Activated naive CD4-positive, alpha-beta T cell treated with anti-CD3 and anti-CD28 coated beads, Interleukin-2, amount 10 ng/mL, durations not matched to agents 7 days and 5 days (primary cell): ENCODE measurements at regions not wholly inside any gene's neighbourhood (a gene's known extent, or its start where the extent isn't known, plus 50 kb on each side); places are given as distances from the start of the nearest gene placed in this dataset.

Experiments
- CTCF ChIA-PET: fragments of 350-600 bp; sonication (Branson Sonifier 250); formaldehyde crosslinking; loops from one replicate; lab custom pipeline; 2021; ENCODE audit warnings: antibody characterized with exemption; lab: Charles Lee
- DNase-seq: peaks from one replicate; pipeline ENCODE4 v3.0.0-alpha.2; 2020
- H3K27ac Mint-ChIP-seq: one replicate; pipeline ENCODE4 v1.8.0; 2021; ENCODE audit warnings: mild to moderate bottlenecking, moderate library complexity, mixed read lengths
- H3K27me3 Mint-ChIP-seq: one replicate; pipeline ENCODE4 v1.8.0; 2021; ENCODE audit warnings: mild to moderate bottlenecking, mixed read lengths
- H3K36me3 Mint-ChIP-seq: one replicate; pipeline ENCODE4 v1.8.0; 2021; ENCODE audit warnings: mixed read lengths
- H3K4me1 Mint-ChIP-seq: one replicate; pipeline ENCODE4 v1.8.0; 2021; ENCODE audit warnings: mixed read lengths
- H3K4me3 Mint-ChIP-seq: one replicate; pipeline ENCODE4 v1.8.0; 2021; ENCODE audit warnings: mild to moderate bottlenecking, moderate library complexity, mixed read lengths
- H3K9me3 Mint-ChIP-seq: one replicate; pipeline ENCODE4 v1.8.0; 2021; ENCODE audit warnings: mixed read lengths

GRCh38 chr15:61721418-61721817, 338.8 kb downstream of the VPS13C start:
- no peaks in the 10 kb centered on the region for H3K9me3 Mint-ChIP-seq
- no peak overlapping the region for H3K27ac Mint-ChIP-seq
- no peak for DNase-seq
- no peak overlapping the region for H3K4me3 Mint-ChIP-seq
- H3K36me3 Mint-ChIP-seq: no peaks in the 10 kb centered on the region
- no peaks in the 10 kb centered on the region for H3K4me1 Mint-ChIP-seq
- H3K27me3 Mint-ChIP-seq: peaks cover 4% of the 10 kb centered on the region
- CTCF ChIA-PET: no interaction called here

GRCh38 chr15:61720197-61720704, 340.0 kb downstream of the VPS13C start:
- Mint-ChIP-seq H3K27ac (no peak overlapping the region), H3K4me3 (no peak overlapping the region)

GRCh38 chr15:61715082-61715481, 345.2 kb downstream of the VPS13C start:
- Mint-ChIP-seq H3K4me1 (no peaks in the 10 kb centered on the region), H3K27me3 (peaks cover 4% of the 10 kb centered on the region), H3K9me3 (no peaks in the 10 kb centered on the region), H3K4me3 (no peak overlapping the region), H3K27ac (no peak overlapping the region), H3K36me3 (no peaks in the 10 kb centered on the region)
- DNase-seq: no peak
- CTCF ChIA-PET: no interaction called here

More at GRCh38 chr15:61720197-61720704, 340.0 kb downstream of the VPS13C start:
- CTCF ChIA-PET: no interaction called here
- DNase-seq: no peak
- Mint-ChIP-seq H3K27me3 (peaks cover 4% of the 10 kb centered on the region), H3K4me1 (no peaks in the 10 kb centered on the region), H3K9me3 (no peaks in the 10 kb centered on the region), H3K36me3 (no peaks in the 10 kb centered on the region)

GRCh38 chr15:61712129-61712759, 348.0 kb downstream of the VPS13C start:
- CTCF ChIA-PET: no interaction called here
- H3K9me3 Mint-ChIP-seq: no peaks in the 10 kb centered on the region
- H3K27me3 Mint-ChIP-seq: no peaks in the 10 kb centered on the region
- no peak overlapping the region for H3K27ac Mint-ChIP-seq
- DNase-seq: no peak
- H3K36me3 Mint-ChIP-seq: no peaks in the 10 kb centered on the region
- no peaks in the 10 kb centered on the region for H3K4me1 Mint-ChIP-seq
- no peak overlapping the region for H3K4me3 Mint-ChIP-seq

- Mint-ChIP-seq H3K27me3 (peaks cover 9% of the 10 kb centered on the region), H3K4me1 (no peaks in the 10 kb centered on the region), H3K4me3 (no peak overlapping the region), H3K36me3 (no peaks in the 10 kb centered on the region), H3K27ac (no peak overlapping the region), H3K9me3 (no peaks in the 10 kb centered on the region)
- CTCF ChIA-PET: interaction anchor here (1.1 kb wide), 1 partner anchor 131 kb away, joined by 3 read pairs; no protein-coding TSS in a partner anchor
- no peak for DNase-seq
These were observed 357.8 kb downstream of the VPS13C start for GRCh38 chr15:61702224-61703020.

- no peaks in the 10 kb centered on the region for H3K36me3 Mint-ChIP-seq
- H3K27me3 Mint-ChIP-seq: peaks cover 12% of the 10 kb centered on the region
- DNase-seq: no peak
- H3K4me3 Mint-ChIP-seq: no peak overlapping the region
- no peaks in the 10 kb centered on the region for H3K9me3 Mint-ChIP-seq
- H3K27ac Mint-ChIP-seq: no peak overlapping the region
- CTCF ChIA-PET: no interaction called here
- H3K4me1 Mint-ChIP-seq: no peaks in the 10 kb centered on the region
These were observed 358.8 kb downstream of the VPS13C start for GRCh38 chr15:61701455-61701854.

- H3K36me3 Mint-ChIP-seq: no peaks in the 10 kb centered on the region
- peaks cover 12% of the 10 kb centered on the region for H3K27me3 Mint-ChIP-seq
- no peaks in the 10 kb centered on the region for H3K4me1 Mint-ChIP-seq
- no peak overlapping the region for H3K4me3 Mint-ChIP-seq
- H3K27ac Mint-ChIP-seq: no peak overlapping the region
- CTCF ChIA-PET: no interaction called here
- DNase-seq: no peak
- H3K9me3 Mint-ChIP-seq: no peaks in the 10 kb centered on the region
These were observed 359.4 kb downstream of the VPS13C start for GRCh38 chr15:61700803-61701202.

- Mint-ChIP-seq H3K4me1 (no peaks in the 10 kb centered on the region), H3K4me3 (no peak overlapping the region), H3K27ac (no peak overlapping the region), H3K36me3 (no peaks in the 10 kb centered on the region), H3K9me3 (no peaks in the 10 kb centered on the region), H3K27me3 (peaks cover 16% of the 10 kb centered on the region)
- no peak for DNase-seq
- CTCF ChIA-PET: no interaction called here
These were observed 362.5 kb downstream of the VPS13C start for GRCh38 chr15:61697796-61698195.

GRCh38 chr15:61689067-61689466, 371.2 kb downstream of the VPS13C start:
- H3K4me3 Mint-ChIP-seq: no peak overlapping the region
- CTCF ChIA-PET: no interaction called here

GRCh38 chr15:61687651-61688050, 372.6 kb downstream of the VPS13C start:
- Mint-ChIP-seq H3K4me1 (no peaks in the 10 kb centered on the region), H3K27ac (no peak overlapping the region), H3K4me3 (no peak overlapping the region), H3K36me3 (no peaks in the 10 kb centered on the region), H3K27me3 (peaks cover 10% of the 10 kb centered on the region), H3K9me3 (no peaks in the 10 kb centered on the region)
- CTCF ChIA-PET: no interaction called here
- DNase-seq: no peak

More at GRCh38 chr15:61689067-61689466, 371.2 kb downstream of the VPS13C start:
- H3K27ac Mint-ChIP-seq: no peak overlapping the region
- no peaks in the 10 kb centered on the region for H3K36me3 Mint-ChIP-seq
- peaks cover 10% of the 10 kb centered on the region for H3K27me3 Mint-ChIP-seq
- no peaks in the 10 kb centered on the region for H3K9me3 Mint-ChIP-seq
- no peaks in the 10 kb centered on the region for H3K4me1 Mint-ChIP-seq
- no peak for DNase-seq

GRCh38 chr15:61687124-61687523, 373.1 kb downstream of the VPS13C start:
- Mint-ChIP-seq H3K27me3 (peaks cover 10% of the 10 kb centered on the region), H3K4me1 (no peaks in the 10 kb centered on the region), H3K9me3 (no peaks in the 10 kb centered on the region), H3K27ac (no peak overlapping the region), H3K36me3 (no peaks in the 10 kb centered on the region), H3K4me3 (no peak overlapping the region)
- CTCF ChIA-PET: no interaction called here
- no peak for DNase-seq

GRCh38 chr15:61685971-61686370, 374.3 kb downstream of the VPS13C start:
- no peak for DNase-seq
- no peaks in the 10 kb centered on the region for H3K36me3 Mint-ChIP-seq
- no peak overlapping the region for H3K27ac Mint-ChIP-seq
- H3K4me3 Mint-ChIP-seq: no peak overlapping the region
- CTCF ChIA-PET: no interaction called here
- no peaks in the 10 kb centered on the region for H3K4me1 Mint-ChIP-seq
- H3K27me3 Mint-ChIP-seq: peaks cover 7% of the 10 kb centered on the region
- no peaks in the 10 kb centered on the region for H3K9me3 Mint-ChIP-seq

- no peaks in the 10 kb centered on the region for H3K4me1 Mint-ChIP-seq
- peaks cover 7% of the 10 kb centered on the region for H3K27me3 Mint-ChIP-seq
- H3K9me3 Mint-ChIP-seq: no peaks in the 10 kb centered on the region
- no peak overlapping the region for H3K4me3 Mint-ChIP-seq
- no peak overlapping the region for H3K27ac Mint-ChIP-seq
- DNase-seq: no peak
- no peaks in the 10 kb centered on the region for H3K36me3 Mint-ChIP-seq
- CTCF ChIA-PET: no interaction called here
These were observed 374.7 kb downstream of the VPS13C start for GRCh38 chr15:61685534-61685933.

- Mint-ChIP-seq H3K27me3 (peaks cover 7% of the 10 kb centered on the region), H3K36me3 (no peaks in the 10 kb centered on the region), H3K27ac (no peak overlapping the region), H3K4me1 (no peaks in the 10 kb centered on the region), H3K9me3 (no peaks in the 10 kb centered on the region), H3K4me3 (no peak overlapping the region)
- no peak for DNase-seq
- CTCF ChIA-PET: no interaction called here
These were observed 375.3 kb downstream of the VPS13C start for GRCh38 chr15:61684749-61685467.
